HL-60 (cell line): ENCODE measurements at regions not wholly inside any gene's neighbourhood (a gene's known extent, or its start where the extent isn't known, plus 50 kb on each side); places are given as distances from the start of the nearest gene placed in this dataset.
"Not testable (repeated sequence)": the region's sequence is repeated elsewhere in the genome, so short reads cannot be mapped to it uniquely, and the experiment has no call there.

Source experiments
- DNase-seq, 2 experiments: peaks; one replicate each; pipeline ENCODE4 v3.0.0-alpha.2; 2010 to 2020; ENCODE audit warnings: low read depth in 1 of 2, low spot score in 1 of 2
- H3K27ac ChIP-seq: fragments of 250-450 bp; sonication (Bioruptor Pico); replicated peaks from 2 replicates; pipeline ENCODE4 v1.5.1; 2020; ENCODE audit warnings: mild to moderate bottlenecking, moderate library complexity
- H3K27me3 ChIP-seq: fragments of 250-450 bp; sonication (Bioruptor Pico); 2 replicates; pipeline ENCODE4 v1.5.1; 2021; ENCODE audit warnings: mild to moderate bottlenecking, moderate library complexity; ENCODE audit not compliant: insufficient read depth, poor library complexity, severe bottlenecking
- H3K4me3 ChIP-seq: replicated peaks from 2 replicates; pipeline ENCODE4 v1.5.1; 2011; ENCODE audit warnings: mild to moderate bottlenecking, control low read depth, low read length; ENCODE audit not compliant: insufficient read depth
- GABPA ChIP-seq: IDR thresholded peaks from 2 replicates; pipeline ENCODE4 v1.6.1; 2012; ENCODE audit warnings: low read depth
- POLR2AphosphoS5 ChIP-seq: IDR thresholded peaks from 2 replicates; pipeline ENCODE4 v1.6.1; 2012; ENCODE audit warnings: low read depth
- SPI1 ChIP-seq: IDR thresholded peaks from 2 replicates; pipeline ENCODE4 v1.6.1; 2012; ENCODE audit warnings: low read depth, mild to moderate bottlenecking, borderline replicate concordance
- TF ChIP-seq, protein P1 (sequence below): IDR thresholded peaks from 2 replicates; pipeline ENCODE4 v1.6.1; 2012; ENCODE audit warnings: low read depth; ENCODE audit not compliant: insufficient replicate concordance
- TF ChIP-seq, protein P2 (sequence below): IDR thresholded peaks from one replicate; pipeline ENCODE4 v1.5.1; 2011; ENCODE audit warnings: low read length, control low read depth, inconsistent platforms; ENCODE audit not compliant: insufficient read depth

DNA sequence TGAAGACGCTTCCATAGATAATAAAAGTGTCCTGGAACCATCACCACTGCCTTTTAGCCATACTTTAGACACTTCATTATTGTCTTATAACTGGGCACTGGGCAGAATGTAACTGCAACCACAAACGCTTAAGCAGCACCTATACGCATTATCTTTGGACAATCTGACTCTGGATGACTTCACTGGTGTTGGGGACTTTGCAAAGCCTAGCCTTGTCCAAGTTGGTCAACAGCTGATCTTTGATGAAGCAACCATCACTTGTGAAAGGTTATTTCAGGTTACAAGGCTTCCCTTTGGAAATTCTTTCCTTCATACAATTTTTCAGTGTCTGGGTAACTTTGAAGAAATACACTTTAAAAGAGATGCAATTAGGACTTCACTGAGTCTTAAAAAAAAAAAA is 77.8 kb upstream of the ZNF462 start:
- no peak for TF ChIP-seq GABPA
- TF ChIP-seq POLR2AphosphoS5, result no peak
- TF ChIP-seq, protein P1, sequence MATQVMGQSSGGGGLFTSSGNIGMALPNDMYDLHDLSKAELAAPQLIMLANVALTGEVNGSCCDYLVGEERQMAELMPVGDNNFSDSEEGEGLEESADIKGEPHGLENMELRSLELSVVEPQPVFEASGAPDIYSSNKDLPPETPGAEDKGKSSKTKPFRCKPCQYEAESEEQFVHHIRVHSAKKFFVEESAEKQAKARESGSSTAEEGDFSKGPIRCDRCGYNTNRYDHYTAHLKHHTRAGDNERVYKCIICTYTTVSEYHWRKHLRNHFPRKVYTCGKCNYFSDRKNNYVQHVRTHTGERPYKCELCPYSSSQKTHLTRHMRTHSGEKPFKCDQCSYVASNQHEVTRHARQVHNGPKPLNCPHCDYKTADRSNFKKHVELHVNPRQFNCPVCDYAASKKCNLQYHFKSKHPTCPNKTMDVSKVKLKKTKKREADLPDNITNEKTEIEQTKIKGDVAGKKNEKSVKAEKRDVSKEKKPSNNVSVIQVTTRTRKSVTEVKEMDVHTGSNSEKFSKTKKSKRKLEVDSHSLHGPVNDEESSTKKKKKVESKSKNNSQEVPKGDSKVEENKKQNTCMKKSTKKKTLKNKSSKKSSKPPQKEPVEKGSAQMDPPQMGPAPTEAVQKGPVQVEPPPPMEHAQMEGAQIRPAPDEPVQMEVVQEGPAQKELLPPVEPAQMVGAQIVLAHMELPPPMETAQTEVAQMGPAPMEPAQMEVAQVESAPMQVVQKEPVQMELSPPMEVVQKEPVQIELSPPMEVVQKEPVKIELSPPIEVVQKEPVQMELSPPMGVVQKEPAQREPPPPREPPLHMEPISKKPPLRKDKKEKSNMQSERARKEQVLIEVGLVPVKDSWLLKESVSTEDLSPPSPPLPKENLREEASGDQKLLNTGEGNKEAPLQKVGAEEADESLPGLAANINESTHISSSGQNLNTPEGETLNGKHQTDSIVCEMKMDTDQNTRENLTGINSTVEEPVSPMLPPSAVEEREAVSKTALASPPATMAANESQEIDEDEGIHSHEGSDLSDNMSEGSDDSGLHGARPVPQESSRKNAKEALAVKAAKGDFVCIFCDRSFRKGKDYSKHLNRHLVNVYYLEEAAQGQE, result no peak
- no peak for TF ChIP-seq SPI1
- TF ChIP-seq, protein P2, sequence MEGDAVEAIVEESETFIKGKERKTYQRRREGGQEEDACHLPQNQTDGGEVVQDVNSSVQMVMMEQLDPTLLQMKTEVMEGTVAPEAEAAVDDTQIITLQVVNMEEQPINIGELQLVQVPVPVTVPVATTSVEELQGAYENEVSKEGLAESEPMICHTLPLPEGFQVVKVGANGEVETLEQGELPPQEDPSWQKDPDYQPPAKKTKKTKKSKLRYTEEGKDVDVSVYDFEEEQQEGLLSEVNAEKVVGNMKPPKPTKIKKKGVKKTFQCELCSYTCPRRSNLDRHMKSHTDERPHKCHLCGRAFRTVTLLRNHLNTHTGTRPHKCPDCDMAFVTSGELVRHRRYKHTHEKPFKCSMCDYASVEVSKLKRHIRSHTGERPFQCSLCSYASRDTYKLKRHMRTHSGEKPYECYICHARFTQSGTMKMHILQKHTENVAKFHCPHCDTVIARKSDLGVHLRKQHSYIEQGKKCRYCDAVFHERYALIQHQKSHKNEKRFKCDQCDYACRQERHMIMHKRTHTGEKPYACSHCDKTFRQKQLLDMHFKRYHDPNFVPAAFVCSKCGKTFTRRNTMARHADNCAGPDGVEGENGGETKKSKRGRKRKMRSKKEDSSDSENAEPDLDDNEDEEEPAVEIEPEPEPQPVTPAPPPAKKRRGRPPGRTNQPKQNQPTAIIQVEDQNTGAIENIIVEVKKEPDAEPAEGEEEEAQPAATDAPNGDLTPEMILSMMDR, result no peak

GRCh38 chr9:106788021-106788420 is 74.9 kb upstream of the ZNF462 start:
- H3K4me3 ChIP-seq, H3K27me3 ChIP-seq, DNase-seq, H3K27ac ChIP-seq: not testable (repeated sequence)

More for the DNA sequence above, 77.8 kb upstream of the ZNF462 start:
- no peak for DNase-seq
- no peak overlapping the region for H3K27ac ChIP-seq
- H3K27me3 ChIP-seq, result peaks cover 2% of the 10 kb centered on the region
- H3K4me3 ChIP-seq, result no peak overlapping the region

DNA sequence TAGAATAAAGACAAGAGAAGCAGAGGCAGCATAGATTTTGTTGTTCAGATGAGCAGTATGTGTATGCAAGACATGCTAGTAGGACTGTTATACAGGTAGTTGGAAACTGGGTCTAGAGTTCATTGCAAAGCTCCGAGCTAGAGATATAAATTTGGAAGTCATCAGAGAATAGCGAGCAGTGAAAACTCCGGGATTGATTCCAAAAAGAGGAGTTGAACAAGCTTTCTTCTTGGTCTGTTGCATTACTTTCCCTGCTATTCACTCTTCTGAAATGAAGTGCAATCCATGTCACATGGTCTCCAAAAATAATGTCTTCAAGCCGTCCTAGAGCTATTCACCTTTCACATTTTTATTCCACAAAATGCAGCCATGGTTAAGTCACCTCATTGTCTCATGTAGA is 67.9 kb upstream of the ZNF462 start:
- Histone ChIP-seq H3K27ac (no peak overlapping the region), H3K4me3 (no peak overlapping the region), H3K27me3 (no peaks in the 10 kb centered on the region)
- DNase-seq, result no peak
- TF ChIP-seq, protein P2, result no peak
- no peak for TF ChIP-seq GABPA
- no peak for TF ChIP-seq POLR2AphosphoS5
- TF ChIP-seq SPI1, result no peak
- TF ChIP-seq, protein P1, result no peak

GRCh38 chr9:106796771-106797170 is 66.2 kb upstream of the ZNF462 start:
- no peak for DNase-seq
- H3K27me3 ChIP-seq, result no peaks in the 10 kb centered on the region
- H3K4me3 ChIP-seq, result no peak overlapping the region
- no peak for TF ChIP-seq GABPA
- no peak overlapping the region for H3K27ac ChIP-seq

GRCh38 chr9:106797299-106797698 is 65.7 kb upstream of the ZNF462 start:
- H3K27me3 ChIP-seq, result no peaks in the 10 kb centered on the region
- TF ChIP-seq, protein P1, result no peak
- TF ChIP-seq GABPA, result no peak
- TF ChIP-seq SPI1, result no peak
- TF ChIP-seq POLR2AphosphoS5, result no peak
- TF ChIP-seq, protein P2, result no peak
- no peak overlapping the region for H3K4me3 ChIP-seq
- no peak for DNase-seq
- no peak overlapping the region for H3K27ac ChIP-seq
